ENCODE measurements at regions not wholly inside any gene's neighbourhood (a gene's known extent, or its start where the extent isn't known, plus 50 kb on each side); places are given as distances from the start of the nearest gene placed in this dataset.
"Not testable (repeated sequence)": the region's sequence is repeated elsewhere in the genome, so short reads cannot be mapped to it uniquely, and the experiment has no call there.

GRCh38 chr2:133993160-133993559 is 260.7 kb upstream of the MGAT5 start:
- Histone ChIP-seq H3K27ac (ENCODE audit: low read depth, low read length) (no peak overlapping the region), H3K36me3 (ENCODE audit: control insufficient read depth in 1 of 2, insufficient read depth in 2 of 2, low read length in 2 of 2) (no peaks in the 10 kb centered on the region), H2AFZ (ENCODE audit: low read depth, low read length, poor library complexity, severe bottlenecking) (no peak overlapping the region), H3K4me3 (replicated peaks in 1 of 2; ENCODE audit: low read depth in 1 of 2, low read length in 2 of 2) (no peak overlapping the region), H3K4me1 (ENCODE audit: control insufficient read depth in 1 of 2, insufficient read depth in 2 of 2, low read length in 2 of 2) (no peaks in the 10 kb centered on the region), H3K27me3 (ENCODE audit: insufficient read depth, low read length) (no peaks in the 10 kb centered on the region), H3K9ac (ENCODE audit: low read length) (no peak overlapping the region), H3K9me3 (ENCODE audit: control insufficient read depth in 1 of 2, insufficient read depth in 1 of 2, low read depth in 1 of 2, low read length in 2 of 2) (no peaks in the 10 kb centered on the region), H4K20me1 (ENCODE audit: insufficient read depth) (no peaks in the 10 kb centered on the region), H3K4me2 (ENCODE audit: low read length) (no peak overlapping the region), H3K79me2 (ENCODE audit: insufficient read depth, low read length) (no peaks in the 10 kb centered on the region), H3K9me2 (ENCODE audit: insufficient read depth) (no peaks in the 10 kb centered on the region)
- ChIA-PET RAD21 (ENCODE audit: low non-redundant PET in 1 of 2, low total read pairs in 2 of 2, uncharacterized antibody in 2 of 2, unreplicated experiment in 2 of 2) (no interaction called here), POLR2A (no interaction called here), CTCF (no interaction called here)
- intact Hi-C loops (cut with micrococcal nuclease) = no loop called here
- DNase-seq (ENCODE audit: low read depth, low spot score) (no peak), ATAC-seq (no peak)
- no TSS peak for BruUV-seq (replicated peaks)
- no peak for TF ChIP-seq EZH2 (IDR thresholded peaks at IDR 0.05)
- no peak for TF ChIP-seq CTCF (IDR thresholded peaks at IDR 0.05 in 2 of 3, conservative IDR thresholded peaks at IDR 0.05 in 1 of 3; ENCODE audit: borderline replicate concordance in 1 of 3, insufficient read depth in 1 of 3, low read depth in 2 of 3, low read length in 2 of 3)
- no peak for TF ChIP-seq FOSL1 (IDR thresholded peaks at IDR 0.05; ENCODE audit: low read depth)
- TF ChIP-seq CEBPB (IDR thresholded peaks at IDR 0.05; ENCODE audit: low read depth) = no peak
- TF ChIP-seq ELF1 (IDR thresholded peaks at IDR 0.05; ENCODE audit: borderline replicate concordance, low read depth) = no peak
- no peak for TF ChIP-seq ZNF274 (IDR thresholded peaks at IDR 0.05; ENCODE audit: low read depth, low read length)
- TF ChIP-seq TCF7L2 (IDR thresholded peaks at IDR 0.05; ENCODE audit: borderline replicate concordance, extremely low read depth, insufficient read depth, insufficient read length) = no peak
- no peak for TF ChIP-seq POLR2AphosphoS5 (IDR thresholded peaks at IDR 0.05; ENCODE audit: low read depth, low read length)
- no peak for TF ChIP-seq REST (IDR thresholded peaks at IDR 0.05; ENCODE audit: low read depth)
- TF ChIP-seq POLR2A (IDR thresholded peaks at IDR 0.05; ENCODE audit: borderline replicate concordance, extremely low read depth, insufficient read depth, insufficient read length) = no peak
- no peak for TF ChIP-seq MAX (IDR thresholded peaks at IDR 0.05)
- TF ChIP-seq ZFX (IDR thresholded peaks at IDR 0.05) = no peak
- TF ChIP-seq EZH2phosphoT487 (IDR thresholded peaks at IDR 0.05; ENCODE audit: borderline replicate concordance) = no peak
- TF ChIP-seq YY1 (IDR thresholded peaks at IDR 0.05; ENCODE audit: extremely low read depth, insufficient replicate concordance, low read depth, low read length) = no peak
- no peak for TF ChIP-seq SP1 (IDR thresholded peaks at IDR 0.05; ENCODE audit: low read depth)
- TF ChIP-seq RAD21 (IDR thresholded peaks at IDR 0.05; ENCODE audit: low read depth) = no peak
- TF ChIP-seq CBX3 (IDR thresholded peaks at IDR 0.05; ENCODE audit: low read depth) = no peak
- no peak for TF ChIP-seq JUND (IDR thresholded peaks at IDR 0.05)

GRCh38 chr2:133998726-133999125 is 255.1 kb upstream of the MGAT5 start:
- H2AFZ ChIP-seq (ENCODE audit: low read depth, low read length, poor library complexity, severe bottlenecking); H3K9me2 ChIP-seq (ENCODE audit: insufficient read depth); H3K79me2 ChIP-seq (ENCODE audit: insufficient read depth, low read length); H3K4me1 ChIP-seq (ENCODE audit: control insufficient read depth in 1 of 2, insufficient read depth in 2 of 2, low read length in 2 of 2); ATAC-seq; POLR2A ChIA-PET; H3K27me3 ChIP-seq (ENCODE audit: insufficient read depth, low read length); H3K36me3 ChIP-seq (ENCODE audit: control insufficient read depth in 1 of 2, insufficient read depth in 2 of 2, low read length in 2 of 2); BruUV-seq (replicated peaks); H4K20me1 ChIP-seq (ENCODE audit: insufficient read depth); H3K9ac ChIP-seq (ENCODE audit: low read length); DNase-seq (ENCODE audit: low read depth, low spot score); H3K27ac ChIP-seq (ENCODE audit: low read depth, low read length); H3K4me3 ChIP-seq (replicated peaks in 1 of 2; ENCODE audit: low read depth in 1 of 2, low read length in 2 of 2); RAD21 ChIA-PET (ENCODE audit: low non-redundant PET in 1 of 2, low total read pairs in 2 of 2, uncharacterized antibody in 2 of 2, unreplicated experiment in 2 of 2); H3K4me2 ChIP-seq (ENCODE audit: low read length); intact Hi-C loops (cut with micrococcal nuclease); H3K9me3 ChIP-seq (ENCODE audit: control insufficient read depth in 1 of 2, insufficient read depth in 1 of 2, low read depth in 1 of 2, low read length in 2 of 2); CTCF ChIA-PET: not testable (repeated sequence)
